MV-4-11 (cell line): ENCODE measurements at regions not wholly inside any gene's neighbourhood (a gene's known extent, or its start where the extent isn't known, plus 50 kb on each side); places are given as distances from the start of the nearest gene placed in this dataset.
A peak's percentile ranks its signal among the peaks of the same experiment; 100 is the strongest.

Experiments used
- DNase-seq: peaks from one replicate; lab custom pipeline; 2025; lab: John Stamatoyannopoulos, UW

GRCh38 chr4:153137677-153138630 lies 66.3 kb upstream of the TRIM2 start:
- no peak for DNase-seq

GRCh38 chr4:153138736-153139135 lies 65.5 kb upstream of the TRIM2 start:
- DNase-seq: peak; percentile 85

- no peak for DNase-seq
These were observed 63.9 kb upstream of the TRIM2 start for GRCh38 chr4:153140294-153140693.

GRCh38 chr4:153141238-153141637 lies 63.0 kb upstream of the TRIM2 start:
- DNase-seq: peak; percentile 4

DNA sequence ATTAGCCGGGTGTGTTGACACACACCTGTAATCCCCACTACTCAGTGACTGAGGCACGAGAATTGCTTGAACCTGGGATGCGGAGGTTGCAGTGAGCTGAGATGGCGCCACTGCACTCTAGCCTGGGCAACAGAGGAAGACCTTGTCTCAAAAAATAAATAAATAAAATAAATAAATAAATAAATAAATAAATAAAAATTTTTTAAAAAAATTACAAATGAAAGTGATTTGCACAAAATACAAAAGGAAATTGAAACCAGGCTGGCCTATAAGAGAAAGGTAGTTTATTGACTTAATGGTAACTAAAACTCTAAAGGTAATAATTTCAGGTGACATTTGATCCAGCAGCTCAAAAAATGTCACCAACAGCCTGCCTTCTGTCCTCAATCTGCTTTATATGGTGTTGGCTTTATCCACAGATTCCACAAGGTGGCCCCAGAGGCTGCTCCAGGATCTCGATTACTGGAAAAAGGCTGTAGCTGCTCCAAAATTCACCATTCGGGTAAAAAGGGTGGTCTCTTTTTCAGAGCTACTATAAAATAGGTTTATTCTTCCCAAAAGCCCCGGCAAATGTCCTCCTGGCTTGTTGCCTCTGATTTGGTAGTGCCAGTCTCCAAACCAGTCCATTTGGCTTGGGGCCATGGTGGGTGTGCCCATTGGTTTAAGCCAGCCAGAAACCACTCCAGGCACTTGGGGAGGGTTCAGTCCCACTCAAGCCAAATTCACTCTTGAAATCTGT lies 61.4 kb upstream of the TRIM2 start:
- peak; percentile 38 for DNase-seq

GRCh38 chr4:153143527-153144348 lies 60.5 kb upstream of the TRIM2 start:
- DNase-seq: no peak

DNA sequence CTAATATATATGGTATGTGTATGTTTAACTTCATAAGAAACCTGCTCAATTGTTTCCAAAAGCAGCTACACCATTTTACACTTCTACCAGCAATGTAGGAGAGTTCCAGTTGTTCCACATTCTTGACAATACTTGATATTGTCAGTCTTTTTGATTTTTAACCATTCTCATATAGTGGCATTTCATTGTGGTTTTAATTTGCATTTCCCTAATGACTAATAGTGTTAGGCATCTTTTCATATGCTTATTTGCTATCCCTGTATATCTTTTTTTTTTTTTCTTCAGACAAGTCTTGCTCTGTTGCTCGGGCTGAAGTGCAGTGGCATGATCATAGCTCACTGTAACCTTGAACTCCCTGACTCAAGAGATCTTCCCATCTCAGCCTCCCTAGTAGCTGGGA lies 58.2 kb upstream of the TRIM2 start:
- no peak for DNase-seq

DNA sequence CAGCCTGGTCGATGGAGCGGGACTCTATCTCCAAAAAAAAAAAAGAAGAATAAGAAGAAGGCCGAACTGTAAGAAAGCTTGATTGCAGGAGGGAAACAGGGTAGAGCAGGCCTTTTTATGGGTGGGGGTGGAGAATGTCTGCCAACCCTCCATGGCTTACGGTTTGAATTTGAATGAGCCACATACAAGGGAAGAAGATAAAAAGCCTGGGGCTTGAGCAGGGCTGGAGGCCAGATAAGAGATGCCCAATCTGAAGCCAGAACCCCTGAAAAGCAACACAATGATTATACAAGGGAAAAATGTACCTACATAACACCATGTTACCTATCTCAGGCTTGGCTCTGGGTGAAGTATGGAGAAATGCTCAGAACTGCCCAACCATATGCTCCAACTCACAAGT lies 57.3 kb upstream of the TRIM2 start:
- DNase-seq: no peak

DNA sequence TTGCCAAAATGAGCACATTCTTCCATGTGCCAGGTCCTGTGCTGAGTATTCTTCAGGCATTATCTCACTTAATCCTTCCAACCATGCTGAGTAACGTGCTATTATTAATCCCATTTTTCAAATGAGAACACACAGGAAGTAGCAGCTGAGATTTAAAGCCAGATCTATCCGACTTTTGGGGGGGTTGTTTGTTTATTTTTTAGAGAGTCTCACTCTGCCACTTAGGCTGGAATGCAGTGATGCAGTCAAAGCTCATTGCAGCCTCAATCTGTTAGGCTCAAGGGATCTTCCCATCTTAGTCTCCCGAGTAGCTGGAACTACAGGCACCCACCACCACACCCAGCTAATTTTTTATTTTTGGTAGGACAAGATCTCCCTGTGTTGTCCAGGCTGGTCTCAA lies 55.5 kb upstream of the TRIM2 start:
- DNase-seq: no peak

GRCh38 chr4:153151535-153152455 lies 52.4 kb upstream of the TRIM2 start:
- DNase-seq: peak; percentile 87

GRCh38 chr4:153152501-153153338 lies 51.5 kb upstream of the TRIM2 start:
- DNase-seq: peak; percentile 40

DNA sequence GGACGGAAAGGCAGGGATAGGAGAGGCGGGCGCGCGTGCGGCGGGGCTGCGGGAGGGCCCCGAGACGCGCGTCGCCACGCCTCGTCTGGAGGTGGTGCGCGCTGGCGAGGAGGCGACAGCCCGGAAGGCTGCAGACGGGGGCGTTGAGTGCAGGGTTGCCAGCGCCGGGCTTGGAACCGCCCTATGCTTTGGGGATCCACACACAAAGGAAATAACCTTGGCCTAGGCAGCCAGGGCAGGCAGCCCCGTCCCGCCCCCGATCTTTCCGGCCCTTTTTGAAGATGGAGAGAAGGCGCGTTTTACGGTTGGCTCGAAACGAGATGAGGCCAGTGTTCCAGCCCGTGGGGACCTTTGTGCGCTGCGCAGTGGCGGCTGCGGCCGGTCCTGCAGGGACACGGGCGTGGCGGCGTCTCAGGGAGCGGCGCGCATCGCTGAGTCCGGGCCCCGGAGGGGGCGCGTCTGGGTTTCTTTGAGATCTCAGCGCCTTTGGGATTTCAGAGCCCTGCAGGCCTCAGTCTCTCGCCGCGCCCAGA lies 50.8 kb upstream of the TRIM2 start:
- no peak for DNase-seq

GRCh38 chr4:153154007-153154975 lies 50.0 kb upstream of the TRIM2 start:
- DNase-seq: peak; percentile 8
